HEK293T (cell line): ENCODE measurements at regions not wholly inside any gene's neighbourhood (a gene's known extent, or its start where the extent isn't known, plus 50 kb on each side); places are given as distances from the start of the nearest gene placed in this dataset.

Experiments used
- CTCF ChIA-PET: fragments of 350-600 bp; formaldehyde crosslinking; extraction: SDS; loops from one replicate; lab custom pipeline; 2021; ENCODE audit warnings: antibody characterized with exemption, inconsistent platforms; lab: Yijun Ruan, JAX
- POLR2A ChIA-PET: fragments of 350-600 bp; formaldehyde crosslinking; extraction: SDS; loops from one replicate; lab custom pipeline; 2020; ENCODE audit warnings: antibody characterized with exemption, inconsistent platforms; lab: Yijun Ruan, JAX
- DNase-seq: peaks from one replicate; pipeline ENCODE4 v3.0.0; 2012; ENCODE audit warnings: mixed read lengths; ENCODE audit errors: extremely low spot score
- ARNT ChIP-seq: fragments of 450-650 bp; IDR thresholded peaks from 2 replicates; pipeline ENCODE4 v1.6.1; 2017; ENCODE audit warnings: mild to moderate bottlenecking
- BHLHE40 ChIP-seq: fragments of 450-650 bp; IDR thresholded peaks from 2 replicates; pipeline ENCODE4 v1.6.1; 2016; ENCODE audit warnings: mild to moderate bottlenecking, moderate library complexity, borderline replicate concordance
- CTBP1 ChIP-seq: fragments of 450-650 bp; IDR thresholded peaks from 2 replicates; pipeline ENCODE4 v1.6.1; 2016; ENCODE audit warnings: borderline replicate concordance
- ELF4 ChIP-seq: fragments of 450-650 bp; IDR thresholded peaks from 2 replicates; pipeline ENCODE4 v1.6.1; 2017; ENCODE audit warnings: antibody characterized with exemption
- FOXA1 ChIP-seq: fragments of 450-650 bp; IDR thresholded peaks from 2 replicates; pipeline ENCODE4 v1.6.1; 2016; ENCODE audit warnings: mild to moderate bottlenecking
- FOXK2 ChIP-seq: fragments of 450-650 bp; IDR thresholded peaks from 2 replicates; pipeline ENCODE4 v1.6.1; 2016; ENCODE audit warnings: mild to moderate bottlenecking
- FOXM1 ChIP-seq: fragments of 450-650 bp; IDR thresholded peaks from 2 replicates; pipeline ENCODE4 v1.6.1; 2017; ENCODE audit warnings: mild to moderate bottlenecking, borderline replicate concordance
- HDGF ChIP-seq: fragments of 450-650 bp; IDR thresholded peaks from 2 replicates; pipeline ENCODE4 v1.6.1; 2017; ENCODE audit warnings: antibody characterized with exemption, borderline replicate concordance
- L3MBTL2 ChIP-seq: fragments of 450-650 bp; conservative IDR thresholded peaks from 2 replicates; pipeline ENCODE4 v1.6.1; 2016; ENCODE audit warnings: mild to moderate bottlenecking
- LEF1 ChIP-seq: fragments of 450-650 bp; IDR thresholded peaks from 2 replicates; pipeline ENCODE4 v1.6.1; 2017; ENCODE audit warnings: mild to moderate bottlenecking, borderline replicate concordance
- NFRKB ChIP-seq: fragments of 450-650 bp; IDR thresholded peaks from 2 replicates; pipeline ENCODE4 v1.6.1; 2016; ENCODE audit warnings: mild to moderate bottlenecking, moderate library complexity
- SP1 ChIP-seq: fragments of 450-650 bp; IDR thresholded peaks from 2 replicates; pipeline ENCODE4 v1.6.1; 2017
- SUZ12 ChIP-seq: fragments of 450-650 bp; IDR thresholded peaks from 2 replicates; pipeline ENCODE4 v1.6.1; 2016; ENCODE audit warnings: mild to moderate bottlenecking
- TARDBP ChIP-seq: fragments of 450-650 bp; IDR thresholded peaks from 2 replicates; pipeline ENCODE4 v1.6.1; 2016
- ZNF384 ChIP-seq: fragments of 450-650 bp; IDR thresholded peaks from 2 replicates; pipeline ENCODE4 v1.6.1; 2016
- TF ChIP-seq, protein P1 (sequence below): fragments of 450-650 bp; IDR thresholded peaks from 2 replicates; pipeline ENCODE4 v1.6.1; 2016

DNA sequence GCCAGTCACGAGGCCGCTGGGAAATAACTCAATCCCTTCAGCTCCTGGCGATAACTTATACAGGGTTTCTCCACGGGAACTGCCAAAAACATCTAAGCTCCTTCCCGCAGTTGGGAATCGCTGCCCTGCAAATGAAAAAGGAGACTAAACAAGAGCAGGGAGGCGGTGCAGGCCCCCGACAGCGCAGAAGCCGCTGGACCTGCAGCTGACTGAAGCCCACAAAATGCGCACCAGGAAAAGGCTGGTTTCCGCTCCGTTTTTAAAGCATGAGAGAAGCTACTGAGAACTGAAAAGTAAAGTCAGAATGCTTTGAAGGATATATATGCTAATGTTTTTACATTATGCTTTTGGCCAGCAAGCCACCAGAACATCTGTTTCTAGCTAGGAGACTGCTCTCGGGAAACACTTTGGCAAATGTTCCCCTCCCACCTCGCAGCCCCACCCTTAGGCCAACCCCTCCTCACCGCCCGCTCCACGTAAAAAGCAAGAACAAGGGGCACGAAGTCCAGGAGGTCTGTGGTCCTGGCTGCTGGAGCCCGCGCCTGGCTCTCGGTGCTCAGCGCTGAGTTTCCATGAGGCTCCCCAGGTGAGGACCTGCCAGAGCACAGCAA lies 90.5 kb downstream of the SOD2 start:
- TF ChIP-seq, protein P1, sequence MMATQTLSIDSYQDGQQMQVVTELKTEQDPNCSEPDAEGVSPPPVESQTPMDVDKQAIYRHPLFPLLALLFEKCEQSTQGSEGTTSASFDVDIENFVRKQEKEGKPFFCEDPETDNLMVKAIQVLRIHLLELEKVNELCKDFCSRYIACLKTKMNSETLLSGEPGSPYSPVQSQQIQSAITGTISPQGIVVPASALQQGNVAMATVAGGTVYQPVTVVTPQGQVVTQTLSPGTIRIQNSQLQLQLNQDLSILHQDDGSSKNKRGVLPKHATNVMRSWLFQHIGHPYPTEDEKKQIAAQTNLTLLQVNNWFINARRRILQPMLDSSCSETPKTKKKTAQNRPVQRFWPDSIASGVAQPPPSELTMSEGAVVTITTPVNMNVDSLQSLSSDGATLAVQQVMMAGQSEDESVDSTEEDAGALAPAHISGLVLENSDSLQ, result no peak
- POLR2A ChIA-PET, result no interaction called here
- CTCF ChIA-PET, result no interaction called here
- DNase-seq, result no peak

- CTCF ChIA-PET, result no interaction called here
- no peak for TF ChIP-seq NFRKB
- TF ChIP-seq LEF1, result no peak
- TF ChIP-seq FOXM1, result no peak
- TF ChIP-seq ZNF384, result no peak
- no peak for TF ChIP-seq TARDBP
- TF ChIP-seq, protein P1, result no peak
- no peak for TF ChIP-seq CTBP1
- TF ChIP-seq SUZ12, result no peak
- no peak for TF ChIP-seq FOXK2
- no peak for TF ChIP-seq FOXA1
- TF ChIP-seq SP1, result no peak
- TF ChIP-seq BHLHE40, result no peak
- no peak for TF ChIP-seq HDGF
- TF ChIP-seq ARNT, result no peak
- no peak for DNase-seq
- POLR2A ChIA-PET, result no interaction called here
Measured at GRCh38 chr6:159601211-159601610, 91.8 kb downstream of the SOD2 start.

DNA sequence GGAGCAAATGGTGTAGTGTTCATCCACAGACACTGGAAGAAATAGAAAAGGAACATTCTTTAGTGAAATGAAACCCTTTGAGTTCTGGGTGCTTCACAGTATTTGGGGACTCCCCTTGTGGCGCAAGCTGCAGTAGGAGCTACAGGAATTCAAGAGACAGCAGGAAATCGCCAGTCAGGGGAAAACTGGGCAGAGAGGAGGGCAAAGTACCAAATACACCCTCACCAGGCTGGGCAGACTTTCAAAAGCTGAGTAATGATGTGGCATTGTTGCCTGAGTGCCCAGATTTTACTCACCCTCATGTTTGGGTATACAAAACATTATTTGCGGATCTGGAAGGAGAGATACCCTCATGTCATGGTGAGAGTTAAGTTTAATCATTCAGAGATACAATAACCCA lies 97.9 kb downstream of the SOD2 start:
- no peak for DNase-seq
- CTCF ChIA-PET, result interaction anchor here (0.7 kb wide), 1 partner anchor 11 kb away, joined by 3 read pairs; no protein-coding TSS in a partner anchor
- TF ChIP-seq CTBP1 (no peak), NFRKB (no peak), ARNT (no peak), FOXA1 (no peak), TARDBP (no peak), SUZ12 (no peak), ZNF384 (no peak), FOXM1 (no peak), LEF1 (no peak), ELF4 (no peak), BHLHE40 (no peak), HDGF (no peak), SP1 (no peak), FOXK2 (no peak), L3MBTL2 (no peak)
- TF ChIP-seq, protein P1, result no peak
- POLR2A ChIA-PET, result no interaction called here

DNA sequence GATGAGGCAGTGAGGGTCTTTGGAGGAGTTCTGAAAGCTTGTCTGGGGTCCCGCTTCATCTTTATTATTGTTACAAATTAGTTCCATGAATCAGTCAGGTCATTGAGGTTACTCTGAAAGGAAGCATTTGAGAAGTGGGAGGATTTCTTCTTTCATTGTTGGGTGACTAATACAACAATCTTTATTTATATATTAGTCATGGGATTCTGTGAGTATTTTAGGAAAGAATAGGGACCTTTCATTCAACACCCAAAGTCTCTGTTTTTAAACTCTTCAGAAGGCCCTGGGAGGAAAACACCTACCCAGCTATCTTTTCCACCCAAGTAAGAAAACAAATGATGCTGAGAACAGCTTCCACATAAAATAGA lies 98.3 kb downstream of the SOD2 start:
- DNase-seq, result no peak
- ChIA-PET POLR2A (no interaction called here), CTCF (no interaction called here)
- TF ChIP-seq SUZ12, result no peak
- no peak for TF ChIP-seq FOXK2
- TF ChIP-seq ARNT, result no peak
- no peak for TF ChIP-seq CTBP1
- TF ChIP-seq ELF4, result no peak
- TF ChIP-seq L3MBTL2, result no peak
- TF ChIP-seq LEF1, result no peak
- TF ChIP-seq, protein P1, result no peak
- TF ChIP-seq SP1, result no peak
- no peak for TF ChIP-seq BHLHE40
- TF ChIP-seq FOXA1, result no peak

- no peak for DNase-seq
- POLR2A ChIA-PET, result no interaction called here
Measured at GRCh38 chr6:159594106-159594749, 98.8 kb downstream of the SOD2 start.

More at GRCh38 chr6:159594106-159594749, 98.8 kb downstream of the SOD2 start:
- TF ChIP-seq FOXK2 (no peak), TARDBP (no peak), ELF4 (no peak), ZNF384 (no peak), CTBP1 (no peak), HDGF (no peak), SP1 (no peak), ARNT (no peak), L3MBTL2 (no peak)
- TF ChIP-seq, protein P1, result no peak
- CTCF ChIA-PET, result no interaction called here
